Natural killer cell (primary cell): ENCODE measurements at regions not wholly inside any gene's neighbourhood (a gene's known extent, or its start where the extent isn't known, plus 50 kb on each side); places are given as distances from the start of the nearest gene placed in this dataset.
"Not testable (repeated sequence)": the region's sequence is repeated elsewhere in the genome, so short reads cannot be mapped to it uniquely, and the experiment has no call there.

Source experiments
- ATAC-seq, 3 donors: fragments of 150-1000 bp in 2 of 3; fragments of 200-7000 bp in 1 of 3; cut with Tn5 transposase; 1 replicate in 1 of 3; 2 replicates in 2 of 3; pipeline ENCODE4 v1.10.0; 2021; ENCODE audit warnings: mild to moderate bottlenecking in 2 of 3, moderate library complexity in 2 of 3
- DNase-seq, 2 donors: peaks; one replicate each; pipeline versions ENCODE4 v3.0.0 to v3.0.0-alpha.2; 2013 to 2021; ENCODE audit warnings: mixed read lengths in 1 of 2
- H3K27ac ChIP-seq: one replicate; pipeline ENCODE4 v1.5.1; 2013; ENCODE audit warnings: mild to moderate bottlenecking, low read length
- H3K27me3 ChIP-seq: one replicate; pipeline ENCODE4 v1.6.1; 2013; ENCODE audit warnings: low read length; ENCODE audit not compliant: control insufficient read depth, insufficient read depth
- H3K36me3 ChIP-seq: one replicate; pipeline ENCODE4 v1.6.1; 2013; ENCODE audit warnings: low read length; ENCODE audit not compliant: control insufficient read depth, insufficient read depth
- H3K4me1 ChIP-seq: one replicate; pipeline ENCODE4 v1.6.1; 2013; ENCODE audit warnings: low read length; ENCODE audit not compliant: control insufficient read depth, insufficient read depth
- H3K4me3 ChIP-seq: one replicate; pipeline ENCODE4 v1.5.1; 2013; ENCODE audit warnings: low read length
- H3K9me3 ChIP-seq: one replicate; pipeline ENCODE4 v1.6.1; 2013; ENCODE audit warnings: low read length; ENCODE audit not compliant: control insufficient read depth, insufficient read depth
- H3K27ac Mint-ChIP-seq, 2 donors: one replicate each; pipeline ENCODE4 v1.8.0; 2022; ENCODE audit warnings: mild to moderate bottlenecking in 2 of 2, mixed read lengths in 2 of 2, moderate library complexity in 1 of 2
- H3K27me3 Mint-ChIP-seq, 2 donors: one replicate each; pipeline ENCODE4 v1.8.0; 2022; ENCODE audit warnings: low read depth in 2 of 2, mixed read lengths in 2 of 2
- H3K36me3 Mint-ChIP-seq: one replicate; pipeline ENCODE4 v1.8.0; 2022; ENCODE audit warnings: mixed read lengths
- H3K4me1 Mint-ChIP-seq, 2 donors: one replicate each; pipeline ENCODE4 v1.8.0; 2022; ENCODE audit warnings: mixed read lengths in 2 of 2
- H3K4me3 Mint-ChIP-seq: one replicate; pipeline ENCODE4 v1.8.0; 2022; ENCODE audit warnings: mild to moderate bottlenecking, moderate library complexity, mixed read lengths
- H3K9me3 Mint-ChIP-seq, 2 donors: one replicate each; pipeline ENCODE4 v1.8.0; 2022; ENCODE audit warnings: mixed read lengths in 2 of 2
- CTCF ChIP-seq: fragments of 200-600 bp; IDR thresholded peaks from one replicate; pipeline ENCODE4 v1.8.0; 2022; ENCODE audit warnings: antibody characterized with exemption
- WGBS: methylation state at CpG from one replicate; pipeline ENCODE4 v1.1.7; 2013; ENCODE audit warnings: missing lambda C conversion rate; ENCODE audit not compliant: insufficient coverage; 5-methylcytosine and 5-hydroxymethylcytosine counted together
- intact Hi-C: fragments of 100-400 bp; cut with micrococcal nuclease; formaldehyde crosslinking; loops from one replicate; pipeline ENCODE4 v1.14.2; 2022

GRCh38 chr3:102038477-102039142 is 189.3 kb downstream of the NFKBIZ start:
- Histone ChIP-seq H3K4me1 (peaks cover 6% of the 10 kb centered on the region), H3K27ac (no peak overlapping the region), H3K36me3 (no peaks in the 10 kb centered on the region), H3K9me3 (no peaks in the 10 kb centered on the region), H3K4me3 (no peak overlapping the region), H3K27me3 (no peaks in the 10 kb centered on the region)
- intact Hi-C loops = no loop called here
- DNase-seq = no peak
- no peaks in the 10 kb centered on the region for H3K36me3 Mint-ChIP-seq
- no peak for ATAC-seq
- no peak for TF ChIP-seq CTCF
- peaks cover 0 to 5% of the 10 kb centered on the region in 2 donors for H3K9me3 Mint-ChIP-seq
- H3K27me3 Mint-ChIP-seq = peaks cover 0 to 2% of the 10 kb centered on the region in 2 donors
- no peak overlapping the region for H3K4me3 Mint-ChIP-seq
- H3K4me1 Mint-ChIP-seq = peaks cover 0 to 5% of the 10 kb centered on the region in 2 donors
- H3K27ac Mint-ChIP-seq = no peak overlapping the region
- WGBS = 38% methylated on average over 2 of the region's 3 CpGs

- DNase-seq, H3K27ac ChIP-seq, H3K36me3 Mint-ChIP-seq, H3K36me3 ChIP-seq, H3K9me3 Mint-ChIP-seq, H3K27me3 Mint-ChIP-seq, H3K27me3 ChIP-seq, H3K27ac Mint-ChIP-seq, intact Hi-C loops, H3K9me3 ChIP-seq, H3K4me1 Mint-ChIP-seq, H3K4me1 ChIP-seq, H3K4me3 ChIP-seq, H3K4me3 Mint-ChIP-seq, ATAC-seq: not testable (repeated sequence)
- WGBS = 97% methylated on average over 7 of the region's 8 CpGs
Measured at GRCh38 chr3:102040144-102040543, 190.8 kb downstream of the NFKBIZ start.

- H3K36me3 Mint-ChIP-seq = no peaks in the 10 kb centered on the region
- Histone ChIP-seq H3K36me3 (no peaks in the 10 kb centered on the region), H3K27me3 (no peaks in the 10 kb centered on the region), H3K4me3 (no peak overlapping the region), H3K27ac (no peak overlapping the region), H3K9me3 (no peaks in the 10 kb centered on the region), H3K4me1 (peaks cover 14% of the 10 kb centered on the region)
- no peak for TF ChIP-seq CTCF
- H3K4me1 Mint-ChIP-seq = peaks cover 10 to 15% of the 10 kb centered on the region in 2 donors
- ATAC-seq (no peak), DNase-seq (no peak)
- intact Hi-C loops = no loop called here
- no peak overlapping the region for H3K4me3 Mint-ChIP-seq
- H3K27ac Mint-ChIP-seq = no peak overlapping the region
- 83% methylated on average over 1 of the region's 4 CpGs for WGBS
- H3K27me3 Mint-ChIP-seq = no peaks in the 10 kb centered on the region
- no peaks in the 10 kb centered on the region for H3K9me3 Mint-ChIP-seq
Measured at GRCh38 chr3:102053375-102053989, 204.2 kb downstream of the NFKBIZ start.

- WGBS = 100% methylated on average over 9 of the region's 10 CpGs
Measured at GRCh38 chr3:102054543-102055080, 205.3 kb downstream of the NFKBIZ start.

More at GRCh38 chr3:102054543-102055080, 205.3 kb downstream of the NFKBIZ start:
- H3K4me1 ChIP-seq = peaks cover 25% of the 10 kb centered on the region
- no peaks in the 10 kb centered on the region for H3K36me3 Mint-ChIP-seq
- H3K27me3 ChIP-seq = no peaks in the 10 kb centered on the region
- H3K27me3 Mint-ChIP-seq = no peaks in the 10 kb centered on the region
- intact Hi-C loops = no loop called here
- no peak overlapping the region for H3K27ac Mint-ChIP-seq
- H3K4me3 Mint-ChIP-seq = no peak overlapping the region
- ATAC-seq = no peak
- H3K4me3 ChIP-seq = no peak overlapping the region
- no peaks in the 10 kb centered on the region for H3K36me3 ChIP-seq
- H3K4me1 Mint-ChIP-seq = peaks cover 18 to 26% of the 10 kb centered on the region in 2 donors
- no peaks in the 10 kb centered on the region for H3K9me3 ChIP-seq
- no peak for TF ChIP-seq CTCF
- no peak for DNase-seq
- H3K27ac ChIP-seq = no peak overlapping the region
- no peaks in the 10 kb centered on the region for H3K9me3 Mint-ChIP-seq
